ENCODE measurements at regions not wholly inside any gene's neighbourhood (a gene's known extent, or its start where the extent isn't known, plus 50 kb on each side); places are given as distances from the start of the nearest gene placed in this dataset.
"Not testable (repeated sequence)": the region's sequence is repeated elsewhere in the genome, so short reads cannot be mapped to it uniquely, and the experiment has no call there.

GRCh38 chr15:92749946-92750345 is 94.4 kb upstream of the FAM174B start:
- intact Hi-C loops (cut with DNase I), result no loop called here
- DNase-seq (ENCODE audit: low spot score), result no peak

- no peak for DNase-seq (ENCODE audit: low spot score)
- intact Hi-C loops (cut with DNase I), result no loop called here
Measured at GRCh38 chr15:92751528-92751927, 96.0 kb upstream of the FAM174B start.

DNA sequence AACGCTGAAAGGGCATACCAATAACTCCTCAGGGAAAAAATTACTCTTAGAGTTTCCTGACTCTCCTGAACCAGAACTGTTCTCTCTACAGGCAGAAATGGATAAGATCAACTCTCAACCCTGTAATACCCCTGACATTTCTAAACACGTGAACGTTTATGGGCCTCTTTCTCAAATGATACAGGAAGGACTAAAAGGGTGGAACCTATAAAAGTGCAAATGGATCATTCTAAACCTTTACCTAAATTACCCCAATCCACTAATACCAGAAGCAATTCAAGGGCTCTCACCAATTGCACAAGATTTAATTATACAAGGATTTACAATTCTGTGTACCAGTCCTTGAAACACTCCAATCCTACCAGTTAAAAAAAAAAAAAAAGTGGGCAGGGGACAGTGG is 98.0 kb upstream of the FAM174B start:
- DNase-seq (ENCODE audit: low spot score), result no peak
- intact Hi-C loops (cut with DNase I), result no loop called here

DNA sequence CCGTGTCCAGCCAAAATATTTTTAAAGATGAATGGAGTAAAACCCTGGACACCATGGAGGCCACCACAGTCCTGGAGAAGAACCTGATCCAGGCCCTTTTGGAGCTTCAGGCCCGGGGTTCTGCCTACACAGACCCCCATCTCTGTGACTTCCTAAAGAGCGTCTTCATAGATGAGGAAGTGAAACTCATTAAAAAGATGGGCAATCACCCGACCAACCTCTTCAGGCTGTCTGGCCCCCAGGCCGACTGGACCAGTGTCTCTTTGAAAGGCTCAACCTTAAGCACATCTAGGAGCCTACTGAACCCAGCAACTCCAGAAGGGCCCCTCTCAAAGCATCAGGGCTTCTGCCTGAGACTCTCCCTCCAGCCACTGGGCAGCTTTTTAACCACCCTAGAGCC is 107.9 kb upstream of the FAM174B start:
- intact Hi-C loops (cut with DNase I), result no loop called here
- DNase-seq (ENCODE audit: low spot score), result no peak

- DNase-seq (ENCODE audit: low spot score); intact Hi-C loops (cut with DNase I): not testable (repeated sequence)
Measured at GRCh38 chr15:92768131-92768530, 112.6 kb upstream of the FAM174B start.

DNA sequence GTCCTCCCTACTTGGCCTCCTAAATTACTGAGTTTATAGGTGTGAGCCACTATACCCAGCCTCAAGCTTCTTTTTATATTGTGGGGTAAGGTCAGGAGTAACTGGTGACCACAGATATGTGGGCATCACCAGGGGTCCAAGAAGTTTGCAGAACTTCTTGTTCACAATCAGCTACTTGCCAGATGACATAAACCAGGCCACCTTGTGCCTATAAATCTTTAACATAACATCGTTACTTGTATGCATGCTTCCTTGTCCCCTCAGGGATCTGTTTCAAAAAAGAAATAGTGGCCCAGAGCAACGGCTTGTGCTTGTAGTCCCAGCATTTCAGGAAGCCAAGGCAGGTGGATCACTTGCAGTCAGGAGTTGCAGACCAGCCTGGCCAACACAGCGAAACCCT is 115.1 kb upstream of the FAM174B start:
- no peak for DNase-seq (ENCODE audit: low spot score)
- intact Hi-C loops (cut with DNase I), result no loop called here

GRCh38 chr15:92772061-92772460 is 116.5 kb upstream of the FAM174B start:
- intact Hi-C loops (cut with DNase I), result no loop called here
- no peak for DNase-seq (ENCODE audit: low spot score)

DNA sequence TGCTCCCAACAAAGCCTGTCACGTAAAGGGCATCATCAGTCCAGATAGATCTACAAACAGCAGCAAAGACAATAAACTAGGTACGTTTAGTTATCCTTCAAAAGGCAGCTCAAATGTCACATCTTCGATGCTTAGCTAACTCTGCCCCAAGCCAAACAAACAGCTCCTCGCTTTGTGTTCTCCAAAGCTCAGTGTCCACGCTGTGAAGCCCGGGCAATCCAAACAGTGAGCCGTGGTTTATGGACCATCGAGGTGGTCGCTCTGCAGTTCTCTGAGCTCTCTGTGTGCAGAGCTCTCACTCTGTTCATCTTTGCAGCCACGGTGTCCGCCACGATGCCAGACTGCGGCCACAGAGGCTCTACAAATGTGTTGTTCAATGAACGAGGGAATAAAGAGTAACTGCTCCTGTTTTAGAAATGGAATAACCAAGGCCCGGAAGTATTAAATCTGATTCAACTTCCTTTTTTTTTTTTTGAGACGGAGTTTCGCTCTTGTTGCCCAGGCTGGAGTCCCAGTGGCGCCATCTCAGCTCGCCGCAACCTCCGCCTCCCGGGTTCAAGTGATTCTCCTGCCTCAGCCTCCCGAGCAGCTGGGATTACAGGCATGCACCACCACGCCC is 117.2 kb upstream of the FAM174B start:
- intact Hi-C loops (cut with DNase I), result no loop called here
- no peak for DNase-seq (ENCODE audit: low spot score)

GRCh38 chr15:92773340-92773739 is 117.8 kb upstream of the FAM174B start:
- intact Hi-C loops (cut with DNase I), result no loop called here
- DNase-seq (ENCODE audit: low spot score), result no peak

- intact Hi-C loops (cut with DNase I), result no loop called here
- DNase-seq (ENCODE audit: low spot score), result no peak
Measured at GRCh38 chr15:92779874-92780273, 120.2 kb upstream of the CHD2 start.

DNA sequence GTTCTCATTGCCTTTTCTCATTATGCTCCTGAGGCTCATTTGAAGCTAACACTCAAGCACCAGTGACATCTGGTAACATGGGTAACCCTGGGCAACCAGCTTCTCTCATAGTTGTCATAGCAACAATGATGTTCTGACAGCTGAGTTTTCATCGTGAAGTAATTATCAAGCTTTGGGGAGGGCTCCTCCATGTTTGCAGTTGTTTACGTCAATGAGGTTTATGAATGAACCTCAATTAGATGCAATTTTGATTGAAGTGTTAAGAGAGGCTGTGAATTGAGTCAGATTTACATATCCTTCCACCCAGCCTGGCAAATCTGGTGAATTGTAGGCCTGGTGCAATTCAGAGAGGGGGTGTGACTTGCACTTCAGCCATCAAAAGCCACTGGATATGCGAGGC is 119.3 kb upstream of the CHD2 start:
- DNase-seq (ENCODE audit: low spot score), result no peak
- intact Hi-C loops (cut with DNase I), result no loop called here

DNA sequence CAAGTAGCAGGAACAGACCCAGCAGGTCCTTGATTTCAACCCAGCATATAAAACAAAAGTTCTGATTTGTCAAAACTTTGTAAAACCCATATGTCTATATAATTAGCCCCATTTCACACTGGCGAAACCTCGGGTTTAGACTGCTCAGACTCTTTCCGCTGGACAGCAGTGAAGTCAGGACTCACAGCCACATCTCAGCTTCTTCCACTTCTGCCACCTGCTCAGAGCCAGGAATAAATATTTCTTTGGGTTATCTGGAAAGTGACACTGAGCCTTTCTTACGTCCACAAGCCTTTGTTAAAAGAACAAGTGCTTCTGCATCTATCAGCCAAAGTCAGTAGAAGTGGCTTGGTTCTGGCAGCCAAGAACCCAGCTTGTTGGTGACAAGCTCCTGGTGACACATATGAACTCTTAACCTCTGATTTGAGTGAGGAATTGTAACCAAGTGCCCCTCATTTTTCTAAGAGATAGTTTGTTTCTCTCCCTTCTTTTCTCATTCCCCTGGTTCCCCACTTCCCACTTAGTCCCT is 118.1 kb upstream of the CHD2 start:
- no peak for DNase-seq (ENCODE audit: low spot score)
- intact Hi-C loops (cut with DNase I), result no loop called here

- intact Hi-C loops (cut with DNase I), result no loop called here
- no peak for DNase-seq (ENCODE audit: low spot score)
Measured at GRCh38 chr15:92787116-92787515, 113.0 kb upstream of the CHD2 start.

GRCh38 chr15:92788196-92788595 is 111.9 kb upstream of the CHD2 start:
- intact Hi-C loops (cut with DNase I), result no loop called here
- DNase-seq (ENCODE audit: low spot score), result no peak

DNA sequence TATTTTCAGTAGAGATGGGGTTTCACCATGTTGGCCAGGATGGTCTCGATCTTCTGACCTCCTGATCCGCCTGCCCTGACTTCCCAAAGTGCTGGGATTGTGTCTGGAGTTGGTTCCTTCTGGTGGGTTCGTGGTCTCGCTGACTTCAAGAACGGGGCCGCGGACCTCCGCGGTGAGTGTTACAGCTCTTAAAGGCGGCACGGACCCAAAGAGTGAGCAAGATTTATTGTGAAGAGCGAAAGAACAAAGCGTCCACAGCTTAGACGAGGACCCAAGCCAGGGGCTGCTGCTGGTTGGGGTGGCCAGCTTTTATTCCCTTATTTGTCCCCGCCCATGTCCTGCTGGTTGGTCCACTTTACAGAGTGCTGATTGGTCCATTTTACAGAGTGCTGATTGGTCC is 111.3 kb upstream of the CHD2 start:
- DNase-seq (ENCODE audit: low spot score); intact Hi-C loops (cut with DNase I): not testable (repeated sequence)

GRCh38 chr15:92796161-92796611 is 103.9 kb upstream of the CHD2 start:
- no peak for DNase-seq (ENCODE audit: low spot score)
- intact Hi-C loops (cut with DNase I), result no loop called here

DNA sequence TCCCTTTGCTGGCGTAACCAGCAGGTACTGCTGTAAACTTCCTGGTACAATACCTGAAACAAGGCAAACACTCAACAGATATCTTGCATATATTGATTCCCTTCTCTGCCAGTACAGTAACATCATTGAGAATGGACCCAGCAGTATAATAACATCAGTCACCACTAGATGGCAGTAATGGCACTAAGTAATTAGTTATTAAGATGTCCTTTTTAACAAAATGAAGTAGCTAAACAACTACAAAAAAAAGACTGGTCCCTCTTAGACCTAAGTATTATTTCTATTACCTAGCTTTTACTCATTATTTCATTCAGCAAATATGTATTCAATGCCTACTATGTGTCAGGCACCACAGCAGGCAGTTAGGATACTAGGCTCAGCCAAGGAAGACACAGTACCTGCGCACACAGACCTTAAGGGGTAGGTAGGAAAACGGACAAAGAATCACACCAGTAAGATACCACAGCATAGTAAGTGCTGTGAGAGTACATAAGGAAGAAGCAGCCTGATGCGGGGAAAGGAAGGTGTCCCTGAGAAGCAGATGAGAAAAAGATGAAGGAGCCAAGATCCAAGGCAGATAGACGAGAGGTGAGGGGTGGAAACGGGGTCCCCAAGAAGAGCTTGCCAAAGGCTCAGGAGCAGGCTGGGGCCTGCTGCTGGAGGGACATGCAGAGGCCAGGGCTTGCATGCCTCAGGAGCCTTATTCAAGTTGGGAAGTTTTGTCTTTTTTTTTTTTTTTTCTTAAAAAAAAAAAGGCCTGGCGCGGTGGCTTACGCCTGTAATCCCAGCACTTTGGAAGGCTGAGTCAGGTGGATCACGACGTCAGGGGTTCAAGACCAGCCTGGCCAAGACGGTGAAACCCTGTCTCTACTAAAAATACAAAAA is 102.7 kb upstream of the CHD2 start:
- intact Hi-C loops (cut with DNase I), result no loop called here
- no peak for DNase-seq (ENCODE audit: low spot score)

GRCh38 chr15:92800013-92800412 is 100.1 kb upstream of the CHD2 start:
- intact Hi-C loops (cut with DNase I), result loop anchor here in 1 of 2 donors (10.0 kb wide), 1 partner anchor 225 kb away; no protein-coding TSS in a partner anchor

GRCh38 chr15:92800416-92801055 is 99.6 kb upstream of the CHD2 start:
- not testable (repeated sequence) for DNase-seq (ENCODE audit: low spot score)
- intact Hi-C loops (cut with DNase I), result loop anchor here in 1 of 2 donors (10.0 kb wide), 1 partner anchor 224 kb away; no protein-coding TSS in a partner anchor

More at GRCh38 chr15:92800013-92800412, 100.1 kb upstream of the CHD2 start:
- DNase-seq (ENCODE audit: low spot score), result no peak

All from posterior vena cava (tissue), 2 donors.